ENCODE measurements at regions not wholly inside any gene's neighbourhood (a gene's known extent, or its start where the extent isn't known, plus 50 kb on each side); places are given as distances from the start of the nearest gene placed in this dataset.
"Not testable (repeated sequence)": the region's sequence is repeated elsewhere in the genome, so short reads cannot be mapped to it uniquely, and the experiment has no call there.

- TF ChIP-seq, protein P1, sequence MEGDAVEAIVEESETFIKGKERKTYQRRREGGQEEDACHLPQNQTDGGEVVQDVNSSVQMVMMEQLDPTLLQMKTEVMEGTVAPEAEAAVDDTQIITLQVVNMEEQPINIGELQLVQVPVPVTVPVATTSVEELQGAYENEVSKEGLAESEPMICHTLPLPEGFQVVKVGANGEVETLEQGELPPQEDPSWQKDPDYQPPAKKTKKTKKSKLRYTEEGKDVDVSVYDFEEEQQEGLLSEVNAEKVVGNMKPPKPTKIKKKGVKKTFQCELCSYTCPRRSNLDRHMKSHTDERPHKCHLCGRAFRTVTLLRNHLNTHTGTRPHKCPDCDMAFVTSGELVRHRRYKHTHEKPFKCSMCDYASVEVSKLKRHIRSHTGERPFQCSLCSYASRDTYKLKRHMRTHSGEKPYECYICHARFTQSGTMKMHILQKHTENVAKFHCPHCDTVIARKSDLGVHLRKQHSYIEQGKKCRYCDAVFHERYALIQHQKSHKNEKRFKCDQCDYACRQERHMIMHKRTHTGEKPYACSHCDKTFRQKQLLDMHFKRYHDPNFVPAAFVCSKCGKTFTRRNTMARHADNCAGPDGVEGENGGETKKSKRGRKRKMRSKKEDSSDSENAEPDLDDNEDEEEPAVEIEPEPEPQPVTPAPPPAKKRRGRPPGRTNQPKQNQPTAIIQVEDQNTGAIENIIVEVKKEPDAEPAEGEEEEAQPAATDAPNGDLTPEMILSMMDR (IDR thresholded peaks at IDR 0.05; ENCODE audit: insufficient read depth, low read length, poor library complexity, severe bottlenecking): not testable (repeated sequence)
- TF ChIP-seq EZH2phosphoT487 (conservative IDR thresholded peaks at IDR 0.05; ENCODE audit: low read length): not testable (repeated sequence)
Measured at GRCh38 chr9:33711418-33711817, 83.9 kb upstream of the PRSS3 start.
